Peyer's patch (tissue), 4 donors: ENCODE measurements at regions not wholly inside any gene's neighbourhood (a gene's known extent, or its start where the extent isn't known, plus 50 kb on each side); places are given as distances from the start of the nearest gene placed in this dataset.

Experiments
- POLR2A ChIP-seq, 2 donors: fragments of 450-650 bp; IDR thresholded peaks; one replicate each; pipeline ENCODE4 v1.5.1; 2017; ENCODE audit warnings: antibody characterized with exemption in 2 of 2, mild to moderate bottlenecking in 2 of 2, moderate library complexity in 2 of 2
- TF ChIP-seq, protein P1 (sequence below), 6 experiments: fragments of 450-650 bp in 4 of 6; fragments of 200-600 bp in 2 of 6; sonication (generic) in 1 of 6; IDR thresholded peaks; one replicate each; pipeline ENCODE4 v1.5.1; 2017 to 2019; ENCODE audit warnings: antibody characterized with exemption in 6 of 6, mild to moderate bottlenecking in 3 of 6, moderate library complexity in 1 of 6

DNA sequence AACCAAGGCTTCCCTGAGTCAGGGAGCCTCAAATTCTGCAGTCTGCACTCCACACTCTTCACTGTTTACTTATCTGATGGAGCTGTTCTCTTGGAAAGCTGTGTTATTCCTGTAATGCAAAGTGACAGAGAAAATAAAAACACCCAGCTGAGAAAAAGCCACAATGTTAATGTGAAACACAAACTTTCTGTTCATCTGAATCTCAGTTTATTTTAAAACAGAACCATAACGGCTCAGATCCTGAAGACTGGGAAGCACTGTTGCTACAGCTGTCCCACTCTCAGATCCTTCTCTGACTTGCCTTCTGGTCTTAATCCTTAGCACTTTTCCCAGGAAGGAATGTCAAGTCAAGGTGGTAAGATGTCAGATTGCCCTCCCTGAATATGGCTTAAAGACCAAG, 736.6 kb downstream of the DHX35 start:
- TF ChIP-seq, protein P1, sequence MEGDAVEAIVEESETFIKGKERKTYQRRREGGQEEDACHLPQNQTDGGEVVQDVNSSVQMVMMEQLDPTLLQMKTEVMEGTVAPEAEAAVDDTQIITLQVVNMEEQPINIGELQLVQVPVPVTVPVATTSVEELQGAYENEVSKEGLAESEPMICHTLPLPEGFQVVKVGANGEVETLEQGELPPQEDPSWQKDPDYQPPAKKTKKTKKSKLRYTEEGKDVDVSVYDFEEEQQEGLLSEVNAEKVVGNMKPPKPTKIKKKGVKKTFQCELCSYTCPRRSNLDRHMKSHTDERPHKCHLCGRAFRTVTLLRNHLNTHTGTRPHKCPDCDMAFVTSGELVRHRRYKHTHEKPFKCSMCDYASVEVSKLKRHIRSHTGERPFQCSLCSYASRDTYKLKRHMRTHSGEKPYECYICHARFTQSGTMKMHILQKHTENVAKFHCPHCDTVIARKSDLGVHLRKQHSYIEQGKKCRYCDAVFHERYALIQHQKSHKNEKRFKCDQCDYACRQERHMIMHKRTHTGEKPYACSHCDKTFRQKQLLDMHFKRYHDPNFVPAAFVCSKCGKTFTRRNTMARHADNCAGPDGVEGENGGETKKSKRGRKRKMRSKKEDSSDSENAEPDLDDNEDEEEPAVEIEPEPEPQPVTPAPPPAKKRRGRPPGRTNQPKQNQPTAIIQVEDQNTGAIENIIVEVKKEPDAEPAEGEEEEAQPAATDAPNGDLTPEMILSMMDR (IDR thresholded peaks at IDR 0.05): no peak
- no peak for TF ChIP-seq POLR2A (IDR thresholded peaks at IDR 0.05)
